HG02885 (cell line): ENCODE measurements at regions not wholly inside any gene's neighbourhood (a gene's known extent, or its start where the extent isn't known, plus 50 kb on each side); places are given as distances from the start of the nearest gene placed in this dataset.
"Not testable (repeated sequence)": the region's sequence is repeated elsewhere in the genome, so short reads cannot be mapped to it uniquely, and the experiment has no call there.

Experiments
- ATAC-seq: cut with Tn5 transposase; IDR thresholded peaks from one replicate; pipeline ENCODE4 v1.9.1; 2021; ENCODE audit warnings: mild to moderate bottlenecking; ENCODE audit not compliant: unreplicated experiment, poor library complexity

DNA sequence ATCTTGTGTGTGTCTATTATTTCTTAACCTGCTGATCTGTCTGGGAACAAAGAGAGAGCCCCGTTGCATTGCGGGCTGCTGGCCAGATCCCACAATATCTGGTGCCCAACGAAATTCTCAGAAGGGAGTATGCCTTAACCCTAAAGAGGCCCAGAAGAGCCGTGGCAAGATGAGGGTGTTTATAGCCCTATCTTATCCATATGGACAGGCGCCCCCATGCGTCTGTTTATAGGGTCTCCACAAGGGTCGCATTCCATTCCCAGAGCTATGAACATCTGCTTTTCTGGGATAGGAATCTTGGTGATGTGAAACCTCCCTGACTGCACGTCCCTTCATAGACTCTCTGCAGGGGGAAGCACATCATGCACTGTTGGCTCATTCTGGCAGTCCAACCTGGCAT, 1262.5 kb downstream of the RAPGEF2 start:
- not testable (repeated sequence) for ATAC-seq

DNA sequence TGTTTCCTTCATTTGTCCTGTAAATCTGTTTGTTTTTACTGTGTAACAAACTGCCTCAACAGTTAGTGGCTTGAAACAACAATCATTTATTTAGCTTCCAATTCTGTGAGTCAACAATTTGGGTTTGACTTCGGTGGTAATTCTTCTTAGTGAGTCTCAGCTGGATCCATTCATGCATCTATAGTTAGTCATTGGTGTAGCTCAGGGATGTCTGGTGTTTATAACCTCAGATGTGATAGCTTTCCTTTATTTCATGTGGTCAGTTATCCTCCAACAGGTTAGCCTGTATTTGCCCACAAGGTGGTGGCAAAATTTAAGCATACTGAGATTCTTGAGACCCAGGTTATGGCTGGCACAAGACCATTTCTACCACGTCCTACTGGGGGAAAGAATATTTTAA, 1267.2 kb downstream of the RAPGEF2 start:
- no peak for ATAC-seq

DNA sequence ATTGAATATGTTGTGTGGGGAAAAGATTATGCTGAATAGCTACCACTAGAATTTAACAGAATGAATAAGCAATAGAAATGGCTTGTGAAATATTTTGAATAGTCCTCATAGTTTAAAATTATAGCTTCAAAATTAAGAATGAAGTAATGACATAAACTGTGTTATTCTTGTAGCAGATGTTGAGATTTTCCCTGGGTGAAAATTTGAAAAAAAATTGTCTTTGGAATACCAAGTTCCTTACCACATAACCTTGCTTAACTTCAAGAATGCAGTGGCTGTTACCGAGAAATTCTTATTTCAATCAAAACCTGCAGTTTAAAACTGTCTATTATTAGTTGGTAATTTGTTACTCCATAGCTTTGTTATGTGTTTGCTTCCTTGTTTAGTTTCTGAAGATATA, 1268.6 kb downstream of the RAPGEF2 start:
- no peak for ATAC-seq

DNA sequence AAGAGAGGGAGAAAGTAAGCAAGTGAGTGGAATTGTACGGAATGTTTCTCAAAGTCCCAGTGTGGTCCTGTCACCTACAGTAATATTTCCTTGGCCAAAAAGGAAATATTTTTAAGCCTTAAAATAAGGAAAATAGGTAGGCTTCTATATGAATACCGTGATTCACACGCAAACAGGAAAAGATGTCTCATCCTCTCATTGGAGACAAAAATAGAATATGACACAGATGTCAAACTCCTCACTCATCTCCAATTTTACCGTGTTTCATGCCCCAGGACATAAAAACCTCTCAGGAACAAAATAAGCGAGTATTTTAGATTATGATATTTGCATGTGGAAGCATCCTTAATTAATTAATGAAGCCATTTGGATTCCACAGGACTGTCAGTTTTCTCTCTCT, 1269.5 kb downstream of the RAPGEF2 start:
- ATAC-seq = no peak

DNA sequence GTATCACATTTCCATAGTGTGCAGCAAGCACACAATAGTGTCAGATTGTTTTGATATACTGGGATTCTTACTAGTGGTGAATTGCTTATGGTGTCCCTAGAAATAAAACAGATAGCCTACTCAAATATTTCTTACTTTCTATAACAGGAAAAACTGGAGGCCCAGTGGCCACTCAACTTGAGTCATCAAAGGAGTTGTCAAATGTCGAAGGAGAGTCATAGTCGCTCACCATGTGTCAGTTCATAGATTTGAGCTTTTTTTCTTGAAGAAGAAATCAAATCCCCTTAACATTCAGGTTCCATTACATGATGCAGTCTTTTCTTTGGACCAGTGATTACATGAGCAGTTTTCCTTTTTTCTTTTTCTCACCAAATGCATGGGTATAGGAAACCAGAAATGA, 1271.0 kb downstream of the RAPGEF2 start:
- no peak for ATAC-seq

DNA sequence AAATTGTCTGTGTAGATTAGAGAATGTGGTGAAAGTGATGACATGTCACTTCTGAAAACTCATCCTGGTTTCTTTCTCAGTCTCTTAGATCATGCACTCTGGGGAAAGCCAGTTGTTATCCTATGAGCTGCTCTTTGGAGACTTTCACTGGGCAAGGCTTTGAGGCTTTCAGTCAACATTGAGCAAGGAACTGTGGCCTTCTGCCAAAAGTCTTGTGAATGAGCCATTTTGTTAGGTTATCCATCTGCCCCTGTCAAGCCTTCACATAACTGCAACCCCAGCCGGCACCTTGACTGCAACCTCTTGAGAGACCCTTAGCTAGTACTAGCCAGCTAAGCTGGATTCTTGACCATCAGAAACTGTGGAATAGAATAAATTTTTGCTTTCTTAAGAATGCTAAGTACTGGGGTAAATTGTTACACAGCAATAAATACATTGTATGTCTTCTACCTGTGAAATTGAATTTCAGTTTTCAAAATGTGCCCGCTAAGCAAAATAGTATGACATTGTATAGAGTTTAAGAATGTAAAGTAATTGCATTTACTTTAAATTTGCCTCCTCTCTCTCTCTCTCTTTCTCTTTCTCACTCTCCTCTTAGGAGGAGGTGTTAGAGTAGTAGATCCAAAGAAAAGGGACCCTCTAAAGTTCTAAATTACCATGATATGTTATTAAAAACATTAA, 1273.0 kb downstream of the RAPGEF2 start:
- no peak for ATAC-seq

DNA sequence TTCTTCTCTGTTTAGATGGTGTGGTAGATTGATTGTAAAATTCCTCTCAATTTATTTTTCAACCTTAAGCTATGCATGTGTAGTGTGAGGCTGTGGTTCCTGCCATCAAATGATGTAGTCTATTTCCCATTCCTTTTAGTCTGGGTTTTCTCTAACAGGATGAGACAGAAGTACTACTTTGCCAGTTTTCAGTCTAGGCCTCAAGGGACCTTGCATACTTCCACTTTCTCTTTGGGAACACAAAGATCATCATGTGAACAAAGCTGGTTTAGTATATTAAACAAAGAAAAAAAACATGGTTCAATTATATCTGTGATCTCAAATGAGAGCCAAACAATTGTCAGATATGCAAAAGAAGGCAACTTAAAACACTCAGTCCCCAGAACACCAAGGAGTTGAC, 1284.0 kb downstream of the RAPGEF2 start:
- no peak for ATAC-seq

DNA sequence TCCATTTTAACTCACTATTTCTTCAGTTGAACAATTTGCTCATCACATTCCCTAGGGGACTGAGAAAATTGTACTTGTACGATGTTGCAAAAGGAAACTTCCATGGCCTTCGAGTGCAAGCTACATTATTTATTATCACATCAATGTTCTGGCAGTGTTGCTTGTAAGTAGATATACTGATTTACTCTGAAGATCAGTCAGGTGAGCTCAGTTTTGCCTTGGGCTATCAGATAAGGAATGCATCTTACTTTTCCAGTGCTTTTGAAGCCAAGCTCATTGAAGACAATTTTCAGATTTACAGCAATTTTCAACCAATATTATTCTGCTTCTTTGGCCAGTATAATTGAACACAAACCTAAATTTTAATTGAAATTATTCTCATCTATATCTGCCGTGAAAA, 1296.9 kb downstream of the RAPGEF2 start:
- no peak for ATAC-seq

DNA sequence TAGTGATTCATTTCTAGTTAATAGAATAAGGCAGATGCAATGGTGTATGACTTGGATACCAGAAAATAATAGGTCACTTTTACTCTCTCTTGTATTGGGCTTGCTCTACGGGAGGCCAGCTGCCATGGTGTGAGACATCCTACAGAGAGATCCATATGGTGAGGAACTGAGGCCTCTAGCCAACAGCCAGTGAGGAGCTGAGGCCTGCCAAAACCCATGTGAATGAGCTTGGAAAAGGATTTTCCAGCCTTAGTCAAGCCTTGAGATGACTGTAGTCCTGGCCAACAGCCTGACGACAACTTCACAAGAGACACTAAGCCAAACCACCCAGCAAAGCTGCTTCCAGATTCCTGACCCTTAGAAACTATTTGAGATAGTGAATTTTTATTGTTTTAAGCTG, 1300.2 kb downstream of the RAPGEF2 start:
- no peak for ATAC-seq

DNA sequence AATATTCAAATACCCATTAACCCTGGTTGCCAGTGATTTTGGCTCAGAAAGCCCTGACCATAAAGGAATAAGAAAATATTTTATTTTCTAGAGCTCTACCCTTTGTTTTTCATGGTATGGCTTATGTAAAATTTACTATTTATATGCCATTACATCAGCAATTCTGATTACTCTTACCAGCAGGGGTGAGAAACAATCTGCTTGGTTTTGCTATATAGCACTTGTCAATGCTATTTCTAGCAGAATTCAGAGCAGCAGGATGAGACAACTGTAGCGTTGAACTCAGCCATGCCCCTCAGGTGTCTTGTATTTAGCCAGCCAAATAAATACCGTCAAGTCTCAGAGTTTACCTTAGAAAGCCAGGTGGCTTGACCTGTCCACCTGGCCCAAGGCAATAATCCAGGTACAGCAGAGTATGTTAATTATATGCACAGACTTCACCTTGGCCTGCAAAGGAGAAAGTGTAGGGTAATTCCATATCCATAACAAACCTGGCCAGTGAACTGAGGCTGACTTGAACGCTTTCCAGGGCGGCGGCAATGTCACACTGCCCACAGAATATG, 1303.5 kb downstream of the RAPGEF2 start:
- ATAC-seq = no peak

DNA sequence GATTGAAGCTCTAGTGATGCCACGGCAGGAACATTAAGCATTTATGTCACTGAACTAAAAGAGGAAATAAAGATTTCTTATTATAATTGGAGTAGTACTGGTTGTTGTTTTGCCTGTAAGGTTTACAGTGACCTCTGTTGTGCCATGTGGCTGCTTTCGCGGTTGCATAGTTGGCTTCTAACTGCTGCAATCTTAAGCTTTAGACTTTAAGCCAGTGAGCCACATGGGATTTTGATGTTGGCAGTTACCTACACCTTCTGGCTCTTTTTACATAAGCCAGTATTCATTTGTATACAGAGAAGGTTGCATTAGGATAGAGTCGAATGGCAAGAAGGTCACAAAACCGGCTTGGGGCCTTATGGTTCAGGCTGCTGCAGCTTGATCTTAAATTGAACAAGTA, 1311.6 kb downstream of the RAPGEF2 start:
- no peak for ATAC-seq

DNA sequence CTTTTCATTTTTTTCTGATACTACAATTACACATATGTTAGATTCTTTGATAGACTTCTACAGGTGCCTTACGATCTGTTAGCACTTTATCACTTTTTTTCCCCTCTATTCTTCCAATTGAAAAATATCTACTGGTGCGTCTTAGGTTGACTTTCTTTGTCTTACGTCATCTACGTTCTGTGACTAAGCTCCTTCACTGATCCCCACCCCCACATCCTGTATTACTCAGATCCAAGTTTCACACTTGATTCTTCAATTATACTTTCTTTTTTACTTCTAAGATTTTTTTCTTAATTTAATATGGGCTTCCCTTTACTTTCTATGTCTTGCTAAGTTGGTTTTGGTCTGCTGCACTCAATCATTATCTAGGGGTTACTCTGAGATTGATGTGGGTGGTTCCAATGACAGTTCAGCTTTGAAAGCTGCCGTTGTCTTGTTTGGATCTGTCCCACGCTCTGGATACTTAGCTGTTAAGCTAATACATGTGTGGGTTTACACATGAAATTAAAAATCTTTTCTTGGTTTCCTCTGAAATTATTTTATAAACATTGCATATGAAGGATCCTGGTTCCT, 1321.1 kb downstream of the RAPGEF2 start:
- ATAC-seq = no peak

DNA sequence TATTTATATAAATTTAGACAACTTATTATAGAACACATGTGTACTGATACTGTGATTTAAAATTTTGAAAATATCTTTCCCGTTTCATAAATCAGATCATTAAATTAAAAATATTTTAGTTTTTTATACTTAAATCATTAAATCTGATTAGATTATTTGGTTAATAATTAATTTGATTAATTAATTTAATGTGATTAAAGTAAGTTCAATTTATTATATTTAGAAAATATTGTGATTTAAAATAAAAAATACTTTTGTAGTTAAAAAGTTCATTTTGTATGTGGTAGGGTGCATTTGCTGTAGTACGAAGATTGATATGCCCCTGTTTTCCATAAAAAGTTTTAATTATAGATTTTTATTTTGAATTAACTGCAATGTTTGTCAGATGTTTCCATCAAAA, 1323.4 kb downstream of the RAPGEF2 start:
- ATAC-seq = no peak

DNA sequence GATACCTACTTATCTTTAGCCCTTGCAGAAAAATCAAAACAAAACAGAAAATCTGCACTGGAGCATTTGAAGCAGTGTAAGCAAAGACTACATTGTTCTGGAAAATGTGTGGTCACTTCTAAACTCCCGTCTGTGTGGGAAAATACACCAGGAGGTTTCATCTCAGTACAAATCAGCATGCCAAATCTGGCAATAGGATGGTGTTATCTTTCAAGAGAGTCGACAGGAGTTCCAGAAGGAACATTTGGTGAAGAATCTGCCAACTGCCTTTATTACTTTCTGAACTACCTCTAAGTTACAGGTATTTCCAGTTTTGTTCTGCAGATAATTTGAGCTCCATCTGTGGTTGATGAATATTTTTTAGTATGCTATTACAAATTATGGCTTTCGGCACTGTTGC, 1348.0 kb downstream of the RAPGEF2 start:
- ATAC-seq = no peak

DNA sequence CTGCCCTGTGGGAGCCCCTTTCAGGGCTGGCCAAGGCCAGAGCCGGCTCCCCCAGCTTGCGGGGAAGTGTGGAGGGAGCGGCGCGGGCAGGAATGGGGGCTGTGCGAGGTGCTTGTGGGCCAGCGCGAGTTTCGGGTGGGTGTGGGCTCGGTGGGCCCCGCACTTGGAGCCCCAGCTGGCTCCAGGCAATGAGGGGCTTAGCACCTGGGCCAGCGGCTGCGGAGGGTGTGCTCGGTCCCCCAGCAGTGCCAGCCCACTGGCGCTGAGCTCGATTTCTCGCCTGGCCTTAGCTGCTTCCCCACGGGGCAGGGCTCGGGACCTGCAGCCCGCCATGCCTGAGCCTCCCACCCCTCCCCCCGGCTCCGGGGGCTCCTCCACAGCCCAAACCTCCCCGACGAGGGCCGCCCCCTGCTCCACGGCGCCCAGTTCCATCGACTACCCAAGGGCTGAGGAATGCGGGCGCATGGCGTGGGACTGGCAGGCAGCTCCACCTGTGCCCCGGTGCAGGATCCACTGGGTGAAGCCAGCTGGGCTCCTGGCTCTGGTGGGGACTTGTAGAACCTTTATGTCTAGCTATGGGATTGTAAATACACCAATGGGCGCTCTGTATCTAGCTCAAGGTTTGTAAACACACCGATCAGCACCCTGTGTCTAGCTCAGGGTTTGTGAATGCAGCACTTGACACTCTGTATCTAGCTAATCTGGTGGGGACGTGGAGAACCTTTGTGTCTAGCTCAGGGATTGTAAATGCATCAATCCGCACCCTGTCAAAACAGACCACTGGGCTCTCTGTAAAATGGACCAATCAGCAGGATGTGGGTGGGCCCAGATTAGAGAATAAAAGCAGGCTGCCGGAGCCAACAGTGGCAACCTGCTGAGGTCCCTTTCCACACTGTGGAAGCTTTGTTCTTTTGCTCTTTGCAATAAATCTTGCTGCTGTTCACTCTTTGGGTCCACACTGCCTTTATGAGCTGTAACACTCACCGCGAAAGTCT, 1379.1 kb downstream of the RAPGEF2 start:
- ATAC-seq = not testable (repeated sequence)

DNA sequence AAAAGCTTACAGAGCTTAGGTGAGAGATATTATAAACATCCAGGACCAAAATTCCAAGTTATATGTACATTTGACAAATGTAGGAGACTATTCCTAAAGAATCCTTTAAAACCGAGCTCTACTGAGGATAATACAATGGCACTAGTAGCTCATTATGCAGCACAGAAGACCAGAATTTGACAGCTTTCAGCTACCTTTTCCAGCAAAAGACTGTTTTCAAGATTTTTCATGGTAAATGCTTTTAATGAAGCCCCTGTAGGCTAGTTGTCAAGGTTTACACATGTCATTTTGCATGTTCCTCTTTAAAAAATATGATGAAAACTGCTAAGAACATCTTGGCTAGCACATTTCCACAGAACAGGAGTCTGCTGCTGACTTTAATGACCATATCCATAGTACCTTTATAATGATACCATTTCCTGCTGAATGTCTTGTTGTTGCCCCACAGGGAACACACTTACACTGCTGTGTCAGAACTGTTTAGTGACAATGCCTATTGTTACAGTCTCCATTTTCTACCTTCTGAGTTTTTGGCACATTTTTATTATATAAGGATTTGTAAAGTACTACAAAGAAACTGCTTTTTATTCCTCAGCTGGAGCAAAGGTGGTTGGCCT, 1382.3 kb downstream of the RAPGEF2 start:
- ATAC-seq = no peak

DNA sequence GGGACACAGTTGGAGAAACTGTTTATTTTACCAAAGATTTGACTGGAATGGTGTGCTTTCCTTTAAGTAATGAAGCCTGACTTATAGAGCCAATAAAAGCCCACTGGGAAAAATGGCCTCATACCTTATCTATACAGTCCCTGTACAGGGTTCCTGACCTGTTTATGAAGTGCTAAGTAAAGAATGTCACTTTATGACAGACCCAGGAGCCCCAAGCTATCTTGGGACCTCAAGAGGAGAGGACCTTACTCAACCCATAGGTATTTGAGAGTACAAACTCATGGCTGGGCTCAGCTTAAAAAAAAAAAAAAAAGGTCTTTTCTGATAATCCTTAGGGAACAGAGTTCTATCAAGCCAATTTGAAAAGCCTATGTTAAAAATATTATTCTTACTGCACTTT, 1389.3 kb downstream of the RAPGEF2 start:
- ATAC-seq = no peak

DNA sequence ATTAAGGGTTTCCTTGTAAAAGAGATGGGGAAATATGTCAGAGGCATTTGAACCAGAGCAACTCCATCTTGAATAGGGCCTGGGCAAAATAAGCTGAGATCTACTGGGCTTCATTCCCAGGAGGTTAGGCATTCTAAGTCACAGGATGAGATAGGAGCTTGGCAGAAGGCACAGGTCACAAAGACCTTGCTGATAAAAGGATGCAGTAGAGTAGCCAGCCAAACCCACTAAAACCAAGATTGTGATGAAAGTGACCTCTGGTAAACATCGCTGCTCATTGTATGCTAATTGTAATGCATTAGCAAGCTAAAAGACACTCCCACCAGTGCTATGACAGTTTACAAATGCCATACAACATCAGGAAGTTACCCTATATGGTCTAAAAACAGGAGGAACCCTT, 1390.3 kb downstream of the RAPGEF2 start:
- no peak for ATAC-seq

DNA sequence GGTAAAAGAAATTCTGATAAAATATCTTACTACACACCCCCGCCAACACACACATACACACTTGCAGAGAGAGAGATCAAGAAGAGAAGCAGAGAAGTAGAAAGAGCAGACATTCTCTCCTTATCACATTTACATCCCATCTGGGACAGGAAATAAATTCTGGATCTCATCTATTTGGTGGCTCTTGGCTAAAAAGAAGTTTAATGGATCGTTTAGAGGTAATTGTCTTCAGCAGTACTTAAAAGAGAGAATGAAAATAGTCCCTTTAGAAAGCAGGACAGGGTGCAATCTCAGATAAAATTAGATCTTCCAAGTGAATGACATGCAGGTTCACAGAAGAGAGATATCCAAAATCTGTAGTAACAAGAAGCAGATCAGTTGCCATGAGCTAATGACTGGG, 1392.5 kb downstream of the RAPGEF2 start:
- ATAC-seq = no peak

DNA sequence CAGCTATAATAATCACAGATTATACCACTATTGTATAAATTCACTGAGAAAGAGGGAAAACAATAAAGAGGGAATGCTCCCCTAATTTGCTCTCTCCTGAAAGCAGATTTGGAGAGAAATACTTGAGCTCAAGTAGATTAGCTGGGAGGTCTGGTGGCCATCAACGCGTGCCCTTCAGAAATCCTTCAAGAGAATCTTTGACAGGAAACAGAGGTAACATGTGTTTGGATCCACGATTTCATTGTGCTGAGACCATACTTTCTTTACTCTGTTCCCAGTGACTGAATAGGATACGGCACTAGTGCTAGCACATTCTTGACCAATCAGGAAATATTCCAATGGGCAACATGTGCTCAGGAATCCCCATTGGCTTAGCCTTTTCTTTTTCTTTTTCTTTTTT, 1395.3 kb downstream of the RAPGEF2 start:
- no peak for ATAC-seq

DNA sequence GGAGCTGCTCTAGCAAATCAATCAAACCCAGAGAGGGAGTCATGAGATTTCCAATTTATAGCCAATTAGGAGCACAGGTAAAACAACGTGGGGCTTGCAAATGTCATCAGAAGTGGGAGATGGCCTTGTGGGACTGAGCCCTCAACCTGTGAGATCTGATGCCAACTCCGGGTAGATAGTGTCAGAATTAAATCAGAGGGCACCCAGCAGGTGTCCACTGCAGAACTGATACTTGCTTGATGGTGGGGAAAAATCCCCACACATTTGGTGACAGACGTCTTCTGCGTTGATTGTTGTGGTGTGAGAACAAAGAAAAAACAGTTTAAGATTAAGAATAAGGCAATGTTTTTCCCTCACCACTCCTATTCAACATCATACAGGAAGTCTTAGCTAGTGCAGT, 1402.8 kb downstream of the RAPGEF2 start:
- no peak for ATAC-seq
